Urinary bladder (tissue), 3 donors: ENCODE measurements at regions not wholly inside any gene's neighbourhood (a gene's known extent, or its start where the extent isn't known, plus 50 kb on each side); places are given as distances from the start of the nearest gene placed in this dataset.
"Not testable (repeated sequence)": the region's sequence is repeated elsewhere in the genome, so short reads cannot be mapped to it uniquely, and the experiment has no call there.

Source experiments
- DNase-seq: peaks from one replicate; pipeline ENCODE4 v3.0.0-alpha.2; 2015; ENCODE audit errors: extremely low spot score
- H3K27ac ChIP-seq: one replicate; pipeline ENCODE4 v1.5.1; 2013; ENCODE audit warnings: low read depth, mild to moderate bottlenecking, moderate library complexity
- H3K36me3 ChIP-seq: one replicate; pipeline ENCODE4 v1.6.1; 2013; ENCODE audit warnings: mild to moderate bottlenecking, moderate library complexity; ENCODE audit not compliant: insufficient read depth
- H3K4me1 ChIP-seq: one replicate; pipeline ENCODE4 v1.6.1; 2013; ENCODE audit warnings: mild to moderate bottlenecking, moderate library complexity; ENCODE audit not compliant: insufficient read depth
- H3K4me3 ChIP-seq: one replicate; pipeline ENCODE4 v1.5.1; 2013; ENCODE audit warnings: low read depth, low read length
- WGBS: extraction: QIAGEN DNeasy Blood & Tissue Kit; methylation state at CpG from one replicate; pipeline ENCODE4 v1.1.7; 2013; 5-methylcytosine and 5-hydroxymethylcytosine counted together
- donor health status: healthy with polysubstance abuse.
- donor health status: healthy.

DNA sequence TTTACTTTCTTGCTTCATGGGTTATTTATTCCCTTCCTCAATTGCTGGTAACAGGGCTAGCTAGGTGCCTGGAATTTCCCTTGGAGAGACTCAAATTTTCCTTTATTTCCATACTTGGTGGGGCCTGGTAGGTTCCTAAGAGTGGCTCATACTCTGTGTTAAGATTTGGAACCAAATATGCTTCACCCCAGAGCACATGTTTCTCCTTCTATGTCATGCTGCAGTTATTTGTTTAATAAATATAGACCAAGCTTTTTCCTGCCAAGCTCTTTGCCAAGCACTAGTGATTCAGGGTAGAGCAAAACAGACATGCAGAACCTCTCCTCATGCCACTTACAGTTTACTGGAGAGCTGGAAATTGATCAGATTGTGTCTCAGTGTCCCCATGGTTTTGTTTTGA, 290.3 kb upstream of the SGCD start:
- Histone ChIP-seq H3K4me1 (no peaks in the 10 kb centered on the region), H3K27ac (no peak overlapping the region), H3K4me3 (no peak overlapping the region), H3K36me3 (no peaks in the 10 kb centered on the region)
- no peak for DNase-seq

DNA sequence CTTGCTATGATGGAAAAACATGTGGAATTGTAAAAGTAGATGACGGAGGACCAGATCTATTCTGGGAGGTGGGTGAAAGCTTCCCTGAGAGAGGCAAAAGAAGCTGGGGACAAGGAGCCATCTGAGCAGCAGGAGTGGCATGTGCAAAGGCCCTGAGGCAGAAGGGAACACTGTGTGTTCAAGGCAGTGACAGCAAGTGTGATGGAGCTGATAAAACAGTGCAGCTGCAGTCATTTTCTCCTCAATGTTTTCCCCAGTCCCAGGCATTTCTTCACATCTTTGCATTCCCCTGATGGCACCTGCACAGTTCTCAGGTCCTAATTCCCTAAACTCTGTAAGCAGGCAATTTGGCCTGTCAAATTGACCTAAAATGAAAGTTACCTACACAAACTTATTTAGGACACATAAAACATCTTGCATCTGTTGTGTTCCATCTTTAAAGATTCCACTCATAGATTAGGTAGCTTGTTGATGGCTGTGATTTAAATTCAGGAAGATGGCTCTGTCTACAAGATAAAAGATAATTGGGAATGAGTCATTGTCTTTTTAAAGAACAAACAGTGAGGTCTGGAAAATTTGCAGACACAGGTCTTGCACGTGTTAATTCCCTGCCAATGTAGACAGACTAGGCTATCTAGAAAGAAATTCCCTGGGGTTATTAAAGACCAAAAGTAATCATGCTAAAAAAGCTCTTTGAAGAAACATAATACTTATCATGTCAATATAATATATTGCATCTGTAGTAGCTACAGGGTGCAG, 289.6 kb upstream of the SGCD start:
- no peak overlapping the region for H3K27ac ChIP-seq
- WGBS: 60% methylated on average over 2 of the region's 2 CpGs
- no peak for DNase-seq
- no peak overlapping the region for H3K4me3 ChIP-seq
- no peaks in the 10 kb centered on the region for H3K36me3 ChIP-seq
- no peaks in the 10 kb centered on the region for H3K4me1 ChIP-seq

DNA sequence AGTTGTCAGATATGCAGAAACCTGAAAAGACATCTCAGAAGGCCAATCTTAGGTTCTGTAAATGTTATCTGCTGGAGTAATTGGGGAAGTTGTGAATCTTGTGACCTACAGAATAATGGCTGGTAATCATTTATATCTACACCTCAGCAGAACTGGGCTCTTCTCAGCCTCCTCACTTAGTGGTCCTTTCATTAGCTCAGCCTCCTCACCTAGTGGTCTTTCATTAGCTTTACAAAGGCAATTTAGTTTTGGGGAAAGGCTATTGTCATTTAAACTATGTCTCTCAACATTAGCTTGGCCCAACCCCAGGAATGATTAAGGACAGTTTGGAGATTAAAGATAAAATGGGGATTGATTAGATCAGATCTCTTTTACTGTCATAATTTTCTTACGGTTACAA, 284.2 kb upstream of the SGCD start:
- 85% methylated on average over 1 of the region's 1 CpG for WGBS
- H3K4me3 ChIP-seq: no peak overlapping the region

DNA sequence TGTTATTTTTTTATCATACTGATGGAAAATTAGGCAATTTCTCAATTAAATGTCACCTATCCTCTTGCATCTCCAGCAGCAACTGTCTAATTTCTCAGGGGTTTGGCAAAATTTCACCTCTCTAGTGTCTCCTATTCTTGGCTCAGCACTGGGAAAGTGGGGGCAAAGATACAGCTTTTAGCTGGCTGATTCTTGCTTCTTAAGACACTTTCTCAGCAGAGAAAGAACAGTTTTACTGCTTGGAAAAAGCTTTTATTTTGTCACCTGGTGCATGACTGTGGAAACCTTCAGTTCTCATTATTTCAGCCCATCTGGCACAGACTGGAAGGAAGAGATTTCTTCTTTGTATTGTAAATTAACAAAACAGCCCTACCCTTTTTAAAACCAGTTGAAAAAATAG, 283.6 kb upstream of the SGCD start:
- DNase-seq: no peak
- Histone ChIP-seq H3K27ac (no peak overlapping the region), H3K36me3 (no peaks in the 10 kb centered on the region), H3K4me1 (no peaks in the 10 kb centered on the region), H3K4me3 (no peak overlapping the region)

More for the DNA sequence above, 284.2 kb upstream of the SGCD start:
- H3K27ac ChIP-seq: no peak overlapping the region
- no peaks in the 10 kb centered on the region for H3K36me3 ChIP-seq
- no peaks in the 10 kb centered on the region for H3K4me1 ChIP-seq
- no peak for DNase-seq

DNA sequence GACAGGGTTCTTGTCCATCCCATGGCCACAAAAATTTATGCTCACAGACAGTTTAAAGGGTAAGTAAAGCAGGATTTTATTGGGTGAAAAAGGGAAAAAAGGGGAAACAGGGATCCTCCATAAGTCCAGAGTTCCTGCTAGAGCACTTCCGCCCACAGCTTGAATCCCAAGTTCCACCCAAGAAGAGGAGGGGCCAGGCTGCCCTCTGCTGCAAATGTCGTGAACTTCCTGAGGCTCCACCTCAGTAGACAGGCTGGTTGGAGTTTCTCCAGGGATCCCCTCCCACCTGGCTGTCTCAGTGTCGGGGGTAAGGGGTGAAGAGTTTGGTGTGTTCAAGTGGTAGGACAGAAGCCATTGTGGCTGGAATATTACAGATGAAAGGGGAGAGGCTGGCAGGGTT, 275.0 kb upstream of the SGCD start:
- DNase-seq: no peak
- Histone ChIP-seq H3K27ac (no peak overlapping the region), H3K4me1 (no peaks in the 10 kb centered on the region), H3K4me3 (no peak overlapping the region), H3K36me3 (no peaks in the 10 kb centered on the region)
- 61% methylated on average over 3 of the region's 3 CpGs for WGBS

DNA sequence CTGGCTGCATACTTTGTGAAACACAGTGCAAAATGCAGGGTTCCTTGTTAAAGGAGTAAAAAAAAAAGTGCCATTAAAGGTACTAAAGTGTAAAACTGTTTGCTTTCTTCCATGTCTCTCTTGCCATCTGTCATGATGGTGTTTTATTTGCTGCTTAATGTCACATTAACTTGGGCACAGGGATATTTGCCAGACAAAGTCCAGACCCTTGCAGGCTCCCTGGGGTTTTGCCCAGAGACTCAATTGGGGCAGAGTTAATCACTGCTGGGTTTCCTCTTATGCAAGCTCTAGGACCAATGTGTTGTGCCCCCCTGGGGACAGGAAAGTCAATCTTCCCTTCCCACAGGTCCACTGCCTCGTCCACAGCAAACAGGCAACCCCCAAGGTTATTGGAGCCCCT, 274.3 kb upstream of the SGCD start:
- no peak overlapping the region for H3K4me3 ChIP-seq
- DNase-seq: no peak
- WGBS: 58% methylated on average over 1 of the region's 1 CpG
- H3K4me1 ChIP-seq: no peaks in the 10 kb centered on the region
- H3K27ac ChIP-seq: no peak overlapping the region
- no peaks in the 10 kb centered on the region for H3K36me3 ChIP-seq

DNA sequence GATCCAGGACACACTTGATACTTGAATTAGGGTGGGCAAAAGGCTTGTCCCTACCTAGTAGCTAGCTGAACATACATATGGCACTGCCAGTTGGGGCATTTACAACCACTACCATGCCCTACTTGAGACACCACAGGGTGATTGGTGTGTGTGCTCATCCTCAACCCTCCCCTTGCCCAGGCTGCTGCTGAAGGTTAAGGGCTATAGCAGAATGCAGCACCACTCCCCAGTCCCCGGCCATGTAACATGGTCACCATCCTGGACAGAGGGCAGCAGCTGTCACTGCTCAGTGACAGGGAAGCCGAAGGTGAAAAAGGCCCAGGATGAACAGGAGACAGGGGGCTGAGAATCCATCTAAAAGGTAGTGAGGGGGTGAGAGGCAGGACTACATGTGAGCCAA, 273.9 kb upstream of the SGCD start:
- no peak for DNase-seq
- Histone ChIP-seq H3K4me1 (no peaks in the 10 kb centered on the region), H3K36me3 (no peaks in the 10 kb centered on the region), H3K27ac (no peak overlapping the region), H3K4me3 (no peak overlapping the region)
- WGBS: 87% methylated on average over 2 of the region's 2 CpGs

DNA sequence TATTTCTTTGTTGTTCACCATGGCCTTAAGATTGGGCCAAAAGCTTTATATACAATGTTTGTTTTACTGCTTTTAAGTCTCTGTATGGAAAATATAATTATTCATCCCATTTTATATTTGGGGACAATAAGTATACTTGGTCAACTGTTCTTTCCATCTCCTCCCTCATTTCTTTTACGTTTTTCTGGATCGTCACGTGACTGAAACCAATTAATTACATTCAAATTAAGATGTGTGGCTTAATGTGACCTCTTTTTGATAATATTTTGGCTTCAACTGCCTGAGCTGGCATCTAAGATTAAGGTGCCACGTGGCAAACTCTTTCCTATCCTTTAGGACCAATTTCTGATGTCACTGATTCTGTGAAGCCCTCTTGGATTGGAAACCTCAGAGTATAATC, 250.1 kb upstream of the SGCD start:
- no peak overlapping the region for H3K27ac ChIP-seq
- DNase-seq: no peak
- WGBS: 90% methylated on average over 4 of the region's 4 CpGs

DNA sequence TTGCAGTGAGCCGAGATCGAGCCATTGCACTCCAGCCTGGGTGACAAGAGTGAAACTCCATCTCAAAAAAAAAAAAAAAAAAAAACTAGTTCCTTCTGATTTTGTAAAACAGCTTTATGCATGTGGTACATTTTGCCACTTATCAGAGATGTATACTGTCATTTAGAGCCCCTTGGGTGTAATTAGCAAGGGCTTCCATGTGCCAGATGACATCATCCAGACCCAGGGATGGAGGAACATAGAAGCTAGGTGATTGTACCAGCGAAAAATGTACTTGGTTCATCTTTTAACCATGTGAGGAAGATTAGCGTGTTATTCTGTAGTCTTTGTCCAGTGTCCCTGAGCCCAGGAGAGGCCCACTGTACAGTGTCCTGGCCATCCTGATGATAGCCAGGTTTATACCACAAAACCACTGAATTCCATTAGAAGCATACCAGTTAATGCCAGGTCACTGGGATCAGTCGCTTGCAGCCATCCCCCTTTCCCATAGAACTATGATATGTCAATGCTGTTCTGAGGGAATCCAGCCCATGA, 239.3 kb upstream of the SGCD start:
- 95% methylated on average over 5 of the region's 5 CpGs for WGBS
- Histone ChIP-seq H3K4me3 (no peak overlapping the region), H3K27ac (no peak overlapping the region), H3K36me3 (no peaks in the 10 kb centered on the region), H3K4me1 (no peaks in the 10 kb centered on the region)
- no peak for DNase-seq

More for the DNA sequence above, 250.1 kb upstream of the SGCD start:
- no peak overlapping the region for H3K4me3 ChIP-seq
- H3K36me3 ChIP-seq: no peaks in the 10 kb centered on the region
- H3K4me1 ChIP-seq: no peaks in the 10 kb centered on the region

DNA sequence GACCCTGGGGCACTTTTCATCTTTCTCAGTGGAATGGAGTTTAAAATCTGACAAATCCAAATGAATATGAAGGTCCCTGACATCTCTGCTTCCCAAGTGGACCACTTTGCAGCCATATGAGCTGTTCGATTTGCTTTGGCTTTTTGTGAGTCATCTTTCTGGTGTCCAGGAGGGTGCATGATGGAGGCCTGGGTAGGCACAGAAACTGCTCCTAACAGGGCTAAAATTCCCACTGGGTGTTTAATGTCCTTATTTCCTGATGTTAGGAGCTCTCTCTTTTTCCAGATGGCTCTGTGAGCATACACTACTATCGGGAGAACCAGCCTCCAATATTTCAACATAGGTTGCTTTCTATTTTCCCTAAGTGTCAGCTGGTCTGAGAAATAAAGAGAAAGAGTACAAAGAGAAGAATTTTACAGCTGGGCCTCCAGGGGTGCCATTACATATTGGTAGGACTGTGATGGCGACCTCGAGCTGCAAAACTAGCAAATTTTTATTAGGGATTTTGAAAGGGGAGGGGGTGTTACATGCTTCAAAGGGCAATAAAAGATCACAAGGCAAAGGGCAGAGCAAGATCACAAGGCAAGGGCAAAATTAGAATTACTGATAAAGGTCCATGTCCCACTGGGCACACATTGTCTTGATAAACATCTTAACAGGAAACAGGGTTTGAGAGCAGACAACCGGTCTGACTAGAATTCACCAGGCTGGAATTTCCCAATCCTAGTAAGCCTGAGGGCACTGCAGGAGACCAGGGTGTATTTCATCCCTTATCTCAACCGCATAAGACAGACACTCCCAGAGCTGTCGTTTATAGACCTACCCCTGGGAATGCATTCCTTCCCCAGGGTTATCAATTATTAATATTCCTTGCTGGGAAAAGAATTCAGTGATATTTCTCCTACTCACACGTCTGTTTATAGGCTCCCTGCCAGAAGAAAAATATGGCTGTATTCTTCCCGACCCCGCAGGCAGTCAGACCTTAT, 236.7 kb upstream of the SGCD start:
- not testable (repeated sequence) for H3K27ac ChIP-seq

DNA sequence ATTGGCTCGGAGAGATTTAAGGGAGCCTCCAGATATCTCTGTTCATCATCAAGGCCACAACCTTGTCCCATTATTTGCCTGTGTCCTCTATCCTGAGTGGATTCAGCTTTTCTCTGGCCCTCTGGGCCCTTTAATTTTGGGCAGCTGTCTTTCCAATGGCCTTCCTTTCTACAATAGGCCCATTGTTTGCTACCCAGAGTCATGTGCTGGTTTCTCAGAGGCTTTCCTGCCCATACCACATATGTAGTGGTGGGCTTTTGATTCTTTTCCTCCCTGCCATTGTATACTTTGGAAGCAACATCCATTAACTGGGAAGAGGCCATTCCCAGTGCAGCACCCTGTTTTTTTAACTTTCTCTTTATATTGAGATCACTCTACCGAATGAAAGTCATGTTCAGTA, 233.9 kb upstream of the SGCD start:
- no peaks in the 10 kb centered on the region for H3K4me1 ChIP-seq
- no peak for DNase-seq
- H3K27ac ChIP-seq: no peak overlapping the region
- no peak overlapping the region for H3K4me3 ChIP-seq
- 89% methylated on average over 2 of the region's 2 CpGs for WGBS
- H3K36me3 ChIP-seq: no peaks in the 10 kb centered on the region

More for the DNA sequence above, 236.7 kb upstream of the SGCD start:
- H3K4me1 ChIP-seq, H3K36me3 ChIP-seq, H3K4me3 ChIP-seq, DNase-seq: not testable (repeated sequence)
- 73% methylated on average over 10 of the region's 10 CpGs for WGBS

DNA sequence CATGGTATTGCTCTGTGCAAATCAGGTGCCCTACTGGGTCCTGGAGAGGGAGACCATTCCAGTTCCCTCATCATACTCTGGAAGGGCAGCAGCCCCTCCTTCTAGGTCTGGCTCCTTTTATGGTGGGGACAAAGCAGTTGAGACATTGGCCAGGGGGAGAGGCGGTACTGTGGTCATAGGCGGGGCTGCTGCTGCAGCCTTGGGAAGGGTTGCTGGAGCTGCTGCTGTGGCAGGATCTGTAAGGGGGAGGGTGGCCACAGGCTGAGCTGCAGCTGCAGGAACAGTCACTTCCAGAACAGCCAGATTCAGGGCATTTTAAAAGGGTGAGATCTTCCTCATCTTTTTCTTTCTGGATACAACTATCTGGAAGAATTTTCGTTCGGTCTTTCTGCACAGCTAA, 233.0 kb upstream of the SGCD start:
- DNase-seq: no peak
- no peaks in the 10 kb centered on the region for H3K36me3 ChIP-seq
- H3K4me3 ChIP-seq: no peak overlapping the region
- H3K27ac ChIP-seq: no peak overlapping the region
- 76% methylated on average over 4 of the region's 4 CpGs for WGBS
- no peaks in the 10 kb centered on the region for H3K4me1 ChIP-seq

DNA sequence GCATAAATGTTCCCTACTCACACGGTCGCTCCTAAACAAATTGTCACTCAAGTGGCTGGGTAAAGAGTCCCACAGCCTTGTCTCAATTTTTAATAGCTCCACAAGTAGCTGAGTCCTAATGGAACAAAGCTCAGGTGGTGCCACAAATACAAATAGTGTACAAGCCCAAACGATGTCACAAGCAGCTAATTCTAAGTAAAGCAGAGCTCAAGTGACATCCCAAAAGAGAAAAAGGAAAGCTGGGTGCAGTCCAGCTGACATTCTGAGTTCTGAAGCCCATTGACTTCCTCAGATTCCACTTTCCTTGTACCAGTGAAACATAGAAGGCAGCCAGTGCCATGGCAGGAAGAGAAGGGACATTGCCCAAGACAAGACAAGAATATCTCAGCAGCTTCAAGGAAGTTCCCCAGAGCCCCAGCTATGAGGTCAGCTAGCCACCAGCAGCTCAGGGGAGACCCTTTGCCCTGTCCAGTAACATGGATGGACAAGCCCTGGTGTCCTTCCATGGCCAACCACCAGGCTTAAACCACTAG, 231.2 kb upstream of the SGCD start:
- no peak overlapping the region for H3K4me3 ChIP-seq
- no peak for DNase-seq
- no peaks in the 10 kb centered on the region for H3K36me3 ChIP-seq
- 76% methylated on average over 3 of the region's 3 CpGs for WGBS
- no peaks in the 10 kb centered on the region for H3K4me1 ChIP-seq
- H3K27ac ChIP-seq: no peak overlapping the region

DNA sequence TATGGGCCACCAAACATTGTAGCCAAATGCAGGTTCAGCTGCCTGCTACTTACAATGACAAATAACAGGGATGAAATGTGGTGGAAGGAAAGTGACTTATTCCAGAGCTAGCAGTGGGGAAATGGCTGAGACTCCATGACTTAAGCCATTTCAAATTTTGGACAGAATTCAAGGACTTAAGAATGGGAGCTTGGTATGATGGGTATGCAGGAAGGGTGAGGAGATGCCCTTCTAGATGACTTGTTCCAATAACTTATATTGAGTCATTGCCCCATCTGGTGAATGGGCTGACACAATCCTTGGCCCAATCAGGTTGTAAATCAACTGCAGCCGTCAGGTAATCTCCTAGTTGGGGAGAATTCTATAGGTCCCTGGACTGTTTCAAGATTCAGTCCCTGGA, 230.7 kb upstream of the SGCD start:
- Histone ChIP-seq H3K27ac (no peak overlapping the region), H3K4me1 (no peaks in the 10 kb centered on the region), H3K4me3 (no peak overlapping the region), H3K36me3 (no peaks in the 10 kb centered on the region)
- no peak for DNase-seq
- 83% methylated on average over 1 of the region's 1 CpG for WGBS
